ENCODE measurements at regions not wholly inside any gene's neighbourhood (a gene's known extent, or its start where the extent isn't known, plus 50 kb on each side); places are given as distances from the start of the nearest gene placed in this dataset.

DNA sequence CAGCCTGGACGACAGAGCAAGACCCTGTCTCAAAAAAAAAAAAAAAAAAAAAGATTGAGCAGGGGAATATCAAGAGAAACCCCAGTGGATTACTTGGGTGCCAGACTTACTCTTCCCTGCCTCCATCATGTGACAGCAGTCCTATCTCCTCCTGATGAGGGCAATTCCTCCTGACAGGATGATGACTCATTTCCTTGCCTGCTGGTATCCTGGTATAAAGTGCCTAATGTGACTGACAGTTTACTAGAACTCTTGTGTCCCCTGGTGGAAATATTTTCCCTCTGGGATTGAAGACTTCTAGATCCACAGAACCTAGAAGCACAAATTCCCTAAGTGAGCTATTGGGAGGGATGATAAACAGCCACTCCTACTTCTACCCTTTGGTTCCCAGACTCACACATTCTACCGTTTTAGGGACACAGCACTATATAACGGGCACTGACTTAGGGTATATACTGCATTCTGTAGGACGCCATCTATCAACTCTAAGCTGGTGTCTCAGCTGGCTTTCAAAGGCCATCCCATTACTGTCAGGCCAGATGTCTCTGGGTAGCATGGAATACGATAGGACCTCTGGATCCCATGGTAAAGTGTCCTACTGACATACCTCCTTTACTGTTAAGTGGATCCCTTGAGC lies 114.6 kb upstream of the MED13 start:
- ChIA-PET POLR2A (no interaction called here), CTCF (no interaction called here)
- TF ChIP-seq, protein P1, sequence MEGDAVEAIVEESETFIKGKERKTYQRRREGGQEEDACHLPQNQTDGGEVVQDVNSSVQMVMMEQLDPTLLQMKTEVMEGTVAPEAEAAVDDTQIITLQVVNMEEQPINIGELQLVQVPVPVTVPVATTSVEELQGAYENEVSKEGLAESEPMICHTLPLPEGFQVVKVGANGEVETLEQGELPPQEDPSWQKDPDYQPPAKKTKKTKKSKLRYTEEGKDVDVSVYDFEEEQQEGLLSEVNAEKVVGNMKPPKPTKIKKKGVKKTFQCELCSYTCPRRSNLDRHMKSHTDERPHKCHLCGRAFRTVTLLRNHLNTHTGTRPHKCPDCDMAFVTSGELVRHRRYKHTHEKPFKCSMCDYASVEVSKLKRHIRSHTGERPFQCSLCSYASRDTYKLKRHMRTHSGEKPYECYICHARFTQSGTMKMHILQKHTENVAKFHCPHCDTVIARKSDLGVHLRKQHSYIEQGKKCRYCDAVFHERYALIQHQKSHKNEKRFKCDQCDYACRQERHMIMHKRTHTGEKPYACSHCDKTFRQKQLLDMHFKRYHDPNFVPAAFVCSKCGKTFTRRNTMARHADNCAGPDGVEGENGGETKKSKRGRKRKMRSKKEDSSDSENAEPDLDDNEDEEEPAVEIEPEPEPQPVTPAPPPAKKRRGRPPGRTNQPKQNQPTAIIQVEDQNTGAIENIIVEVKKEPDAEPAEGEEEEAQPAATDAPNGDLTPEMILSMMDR (IDR thresholded peaks at IDR 0.05; ENCODE audit: insufficient read depth, low read length, missing control alignments), result no peak
- DNase-seq (ENCODE audit: low read depth, low spot score), result no peak
- H3K4me3 ChIP-seq (ENCODE audit: low read depth, low read length), result no peak overlapping the region

DNA sequence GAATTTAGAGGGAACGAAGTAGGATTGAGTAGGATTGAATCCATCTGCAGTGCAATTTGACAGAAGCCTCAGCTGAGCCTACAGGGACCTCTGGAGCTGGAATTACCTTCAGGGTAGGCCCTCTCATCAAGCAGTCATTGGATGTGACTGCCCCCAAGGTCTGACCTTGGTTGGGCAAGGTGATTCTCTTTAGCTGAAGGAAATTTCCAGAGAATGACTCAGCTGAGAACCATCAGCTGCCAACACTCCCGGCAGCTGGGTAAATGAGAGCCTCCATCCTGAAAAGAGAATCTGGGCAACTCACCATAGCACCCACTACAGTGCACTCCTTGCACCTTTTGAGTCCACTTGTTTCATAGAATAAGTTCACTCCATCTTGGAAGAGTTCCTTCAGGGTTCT lies 113.5 kb upstream of the MED13 start:
- ChIA-PET POLR2A (no interaction called here), CTCF (no interaction called here)
- no peak overlapping the region for H3K4me3 ChIP-seq (ENCODE audit: low read depth, low read length)
- TF ChIP-seq, protein P1 (IDR thresholded peaks at IDR 0.05; ENCODE audit: insufficient read depth, low read length, missing control alignments), result no peak
- no peak for DNase-seq (ENCODE audit: low read depth, low spot score)

DNA sequence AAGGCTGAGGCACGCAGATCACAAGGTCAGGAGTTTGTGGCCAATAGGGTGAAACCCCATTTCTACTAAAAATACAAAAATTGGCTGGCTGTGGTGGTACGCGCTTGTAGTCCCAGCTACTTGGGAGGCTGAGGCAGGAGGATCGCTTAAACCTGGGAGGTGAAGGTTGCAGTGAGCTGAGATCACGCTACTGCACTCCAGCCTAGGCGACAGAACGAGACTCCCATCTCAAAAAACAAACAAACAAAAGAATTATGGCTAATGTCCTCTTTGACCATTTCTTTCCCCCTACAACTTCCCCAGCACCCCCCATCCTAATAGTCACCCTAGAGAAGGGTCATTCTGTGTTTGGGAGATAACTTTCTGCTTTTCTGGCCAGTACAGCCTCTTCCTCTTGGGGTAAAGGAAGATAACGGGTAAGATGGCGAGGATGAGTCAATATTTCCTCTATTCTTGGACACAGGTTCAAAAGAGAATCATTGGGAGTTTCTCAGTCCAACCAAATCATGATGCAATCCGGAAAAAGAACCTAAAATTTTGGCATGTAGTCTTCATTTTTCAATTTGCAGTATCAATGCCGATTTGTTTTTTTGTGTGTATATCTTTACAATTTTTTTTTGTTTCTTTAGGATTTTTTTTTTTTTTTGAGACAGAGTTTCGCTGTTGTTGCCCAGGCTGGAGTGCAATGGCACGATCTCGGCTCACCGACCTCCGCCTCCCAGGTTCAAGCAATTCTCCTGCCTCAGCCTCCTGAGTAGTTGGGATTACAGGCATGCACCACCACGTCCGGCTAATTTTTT lies 107.6 kb upstream of the MED13 start:
- DNase-seq (ENCODE audit: low read depth, low spot score), result no peak
- H3K4me3 ChIP-seq (ENCODE audit: low read depth, low read length), result no peak overlapping the region
- ChIA-PET CTCF (no interaction called here), POLR2A (interaction anchor here (0.6 kb wide), 1 partner anchor 1270 kb away, joined by 3 read pairs; no protein-coding TSS in a partner anchor)
- TF ChIP-seq, protein P1 (IDR thresholded peaks at IDR 0.05; ENCODE audit: insufficient read depth, low read length, missing control alignments), result no peak

DNA sequence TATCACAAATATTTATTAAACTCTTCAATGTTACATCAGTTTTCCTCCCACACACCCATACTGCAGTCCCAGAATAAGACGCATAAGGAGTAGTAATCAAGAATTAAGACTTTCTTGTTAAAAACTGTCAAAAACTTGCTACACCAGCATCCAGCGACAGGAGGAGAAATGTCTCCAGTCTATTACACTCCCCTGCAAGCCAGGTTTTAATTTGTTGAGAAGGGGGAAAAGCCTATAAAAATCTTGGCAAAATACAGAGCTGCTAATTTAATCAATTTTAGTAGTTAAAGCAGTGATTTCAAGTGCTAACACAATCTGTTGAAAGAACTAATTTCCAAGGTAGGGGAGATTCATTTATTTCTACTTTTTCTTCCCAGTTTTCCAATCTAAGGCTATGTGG lies 102.0 kb upstream of the MED13 start:
- CTCF ChIA-PET, result no interaction called here
- TF ChIP-seq, protein P1 (IDR thresholded peaks at IDR 0.05; ENCODE audit: insufficient read depth, low read length, missing control alignments), result no peak
- DNase-seq (ENCODE audit: low read depth, low spot score), result no peak
- H3K4me3 ChIP-seq (ENCODE audit: low read depth, low read length), result no peak overlapping the region
- POLR2A ChIA-PET, result no interaction called here

DNA sequence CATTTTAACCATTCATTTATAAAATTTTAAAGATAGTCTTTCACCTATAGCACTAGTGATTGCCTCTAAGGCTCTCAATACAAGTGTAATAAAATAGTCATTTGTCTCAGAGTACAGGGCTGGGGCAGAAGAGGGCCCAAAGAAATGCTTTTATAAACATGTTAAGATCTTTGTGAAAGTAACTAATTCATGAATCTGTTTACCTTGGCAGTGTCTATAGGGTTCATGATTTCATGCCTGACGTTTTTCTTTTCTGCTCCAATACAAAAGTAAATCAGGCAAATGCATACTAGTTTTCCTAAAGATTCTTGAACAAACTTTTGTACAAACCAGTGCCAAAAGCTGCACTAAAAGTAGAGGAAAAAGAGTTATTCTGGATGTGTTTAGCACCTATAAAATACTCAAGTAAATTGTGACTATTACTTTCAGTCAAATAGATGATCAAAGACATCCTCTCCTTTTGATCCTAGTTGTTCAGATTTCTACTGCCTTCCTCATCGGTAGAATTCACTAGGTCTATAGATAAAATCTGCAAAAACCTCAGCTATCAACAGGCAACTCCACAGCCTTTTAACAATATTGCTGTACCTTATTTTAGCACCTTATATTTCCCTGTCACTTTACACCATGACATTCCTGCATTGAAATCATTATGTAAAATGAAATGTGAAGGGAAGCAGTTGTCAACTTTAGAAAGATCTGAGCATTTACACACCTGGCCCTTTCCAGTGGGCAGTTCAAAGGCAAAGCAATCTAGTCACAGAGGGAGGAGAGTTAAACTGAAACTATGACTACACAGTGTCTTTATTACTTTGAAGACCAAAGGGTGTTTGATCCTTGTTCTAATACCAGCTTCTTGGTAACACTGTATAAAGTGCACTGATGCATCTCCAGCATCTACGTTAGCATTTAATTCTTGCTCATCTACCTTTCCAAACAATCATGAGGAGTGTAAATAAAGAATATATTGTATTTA lies 100.0 kb upstream of the MED13 start:
- H3K4me3 ChIP-seq (ENCODE audit: low read depth, low read length), result no peak overlapping the region
- no peak for DNase-seq (ENCODE audit: low read depth, low spot score)
- TF ChIP-seq, protein P1 (IDR thresholded peaks at IDR 0.05; ENCODE audit: insufficient read depth, low read length, missing control alignments), result no peak
- POLR2A ChIA-PET, result no interaction called here
- CTCF ChIA-PET, result interaction anchor here (0.8 kb wide), 1 partner anchor 56 kb away, joined by 3 read pairs; no protein-coding TSS in a partner anchor

Data from AG04449 (cell line).